Activated T-helper 17 cell treated with anti-CD3 and anti-CD28 coated beads, Interleukin-2, amount 50 U/mL, for 72 hours (primary cell): ENCODE measurements at regions not wholly inside any gene's neighbourhood (a gene's known extent, or its start where the extent isn't known, plus 50 kb on each side); places are given as distances from the start of the nearest gene placed in this dataset.

ENCODE experiments used
- ATAC-seq: fragments of 150-1000 bp; cut with Tn5 transposase; replicated peaks from 2 replicates; pipeline ENCODE4 v1.10.0; 2021; ENCODE audit warnings: mild to moderate bottlenecking, moderate library complexity
- H3K27ac Mint-ChIP-seq: one replicate; pipeline ENCODE4 v1.8.0; 2022; ENCODE audit warnings: mixed read lengths
- H3K27me3 Mint-ChIP-seq: one replicate; pipeline ENCODE4 v1.8.0; 2022; ENCODE audit warnings: mixed read lengths
- H3K36me3 Mint-ChIP-seq: one replicate; pipeline ENCODE4 v1.8.0; 2022; ENCODE audit warnings: low read depth, mild to moderate bottlenecking, mixed read lengths
- H3K4me1 Mint-ChIP-seq: one replicate; pipeline ENCODE4 v1.8.0; 2022; ENCODE audit warnings: mixed read lengths
- H3K4me3 Mint-ChIP-seq: one replicate; pipeline ENCODE4 v1.8.0; 2022; ENCODE audit warnings: mild to moderate bottlenecking, mixed read lengths
- H3K9me3 Mint-ChIP-seq: one replicate; pipeline ENCODE4 v1.8.0; 2022; ENCODE audit warnings: mixed read lengths

- H3K36me3 Mint-ChIP-seq: no peaks in the 10 kb centered on the region
- H3K27ac Mint-ChIP-seq: no peak overlapping the region
- H3K9me3 Mint-ChIP-seq: peaks cover 3% of the 10 kb centered on the region
- H3K4me3 Mint-ChIP-seq: no peak overlapping the region
- no peaks in the 10 kb centered on the region for H3K4me1 Mint-ChIP-seq
- ATAC-seq: no peak
- peaks cover 18% of the 10 kb centered on the region for H3K27me3 Mint-ChIP-seq
Measured at GRCh38 chr10:121296378-121296777, 301.9 kb downstream of the FGFR2 start.

- no peaks in the 10 kb centered on the region for H3K36me3 Mint-ChIP-seq
- peaks cover 6% of the 10 kb centered on the region for H3K9me3 Mint-ChIP-seq
- peaks cover 18% of the 10 kb centered on the region for H3K27me3 Mint-ChIP-seq
- ATAC-seq: no peak
- no peak overlapping the region for H3K4me3 Mint-ChIP-seq
- H3K27ac Mint-ChIP-seq: no peak overlapping the region
- H3K4me1 Mint-ChIP-seq: no peaks in the 10 kb centered on the region
Measured at GRCh38 chr10:121296881-121297585, 301.2 kb downstream of the FGFR2 start.

- Mint-ChIP-seq H3K36me3 (no peaks in the 10 kb centered on the region), H3K27ac (no peak overlapping the region)
Measured at GRCh38 chr10:121300723-121301122, 297.5 kb downstream of the FGFR2 start.

GRCh38 chr10:121302541-121303180 is 295.6 kb downstream of the FGFR2 start:
- no peak overlapping the region for H3K4me3 Mint-ChIP-seq
- H3K9me3 Mint-ChIP-seq: peaks cover 9% of the 10 kb centered on the region
- ATAC-seq: no peak
- H3K36me3 Mint-ChIP-seq: no peaks in the 10 kb centered on the region
- H3K27ac Mint-ChIP-seq: no peak overlapping the region
- H3K4me1 Mint-ChIP-seq: no peaks in the 10 kb centered on the region
- peaks cover 10% of the 10 kb centered on the region for H3K27me3 Mint-ChIP-seq

More at GRCh38 chr10:121300723-121301122, 297.5 kb downstream of the FGFR2 start:
- ATAC-seq: no peak
- H3K9me3 Mint-ChIP-seq: peaks cover 9% of the 10 kb centered on the region
- no peak overlapping the region for H3K4me3 Mint-ChIP-seq
- no peaks in the 10 kb centered on the region for H3K4me1 Mint-ChIP-seq
- H3K27me3 Mint-ChIP-seq: peaks cover 10% of the 10 kb centered on the region

- H3K4me3 Mint-ChIP-seq: no peak overlapping the region
- H3K27ac Mint-ChIP-seq: no peak overlapping the region
- H3K36me3 Mint-ChIP-seq: no peaks in the 10 kb centered on the region
Measured at GRCh38 chr10:121303287-121303890, 294.9 kb downstream of the FGFR2 start.

GRCh38 chr10:121305066-121305465 is 293.2 kb downstream of the FGFR2 start:
- H3K4me1 Mint-ChIP-seq: no peaks in the 10 kb centered on the region
- no peaks in the 10 kb centered on the region for H3K36me3 Mint-ChIP-seq
- H3K4me3 Mint-ChIP-seq: no peak overlapping the region
- ATAC-seq: no peak
- no peak overlapping the region for H3K27ac Mint-ChIP-seq
- peaks cover 4% of the 10 kb centered on the region for H3K27me3 Mint-ChIP-seq
- peaks cover 5% of the 10 kb centered on the region for H3K9me3 Mint-ChIP-seq

More at GRCh38 chr10:121303287-121303890, 294.9 kb downstream of the FGFR2 start:
- no peak for ATAC-seq
- H3K27me3 Mint-ChIP-seq: peaks cover 5% of the 10 kb centered on the region
- H3K4me1 Mint-ChIP-seq: no peaks in the 10 kb centered on the region
- H3K9me3 Mint-ChIP-seq: peaks cover 5% of the 10 kb centered on the region

- H3K4me1 Mint-ChIP-seq: no peaks in the 10 kb centered on the region
- no peak overlapping the region for H3K4me3 Mint-ChIP-seq
- no peaks in the 10 kb centered on the region for H3K27me3 Mint-ChIP-seq
- H3K9me3 Mint-ChIP-seq: peaks cover 5% of the 10 kb centered on the region
- no peaks in the 10 kb centered on the region for H3K36me3 Mint-ChIP-seq
- H3K27ac Mint-ChIP-seq: no peak overlapping the region
- no peak for ATAC-seq
Measured at GRCh38 chr10:121306159-121306673, 292.0 kb downstream of the FGFR2 start.

- Mint-ChIP-seq H3K36me3 (no peaks in the 10 kb centered on the region), H3K27me3 (no peaks in the 10 kb centered on the region), H3K9me3 (no peaks in the 10 kb centered on the region), H3K27ac (no peak overlapping the region), H3K4me3 (no peak overlapping the region), H3K4me1 (no peaks in the 10 kb centered on the region)
- no peak for ATAC-seq
Measured at GRCh38 chr10:121307411-121307980, 290.7 kb downstream of the FGFR2 start.

GRCh38 chr10:121308020-121308419 is 290.2 kb downstream of the FGFR2 start:
- Mint-ChIP-seq H3K4me3 (no peak overlapping the region), H3K36me3 (no peaks in the 10 kb centered on the region), H3K4me1 (no peaks in the 10 kb centered on the region), H3K27me3 (no peaks in the 10 kb centered on the region), H3K9me3 (no peaks in the 10 kb centered on the region), H3K27ac (no peak overlapping the region)
- no peak for ATAC-seq

GRCh38 chr10:121309164-121309563 is 289.1 kb downstream of the FGFR2 start:
- peaks cover 4% of the 10 kb centered on the region for H3K9me3 Mint-ChIP-seq
- H3K36me3 Mint-ChIP-seq: no peaks in the 10 kb centered on the region

GRCh38 chr10:121310151-121310711 is 288.0 kb downstream of the FGFR2 start:
- Mint-ChIP-seq H3K36me3 (no peaks in the 10 kb centered on the region), H3K27me3 (no peaks in the 10 kb centered on the region), H3K4me1 (no peaks in the 10 kb centered on the region), H3K9me3 (peaks cover 4% of the 10 kb centered on the region), H3K4me3 (no peak overlapping the region), H3K27ac (no peak overlapping the region)
- no peak for ATAC-seq

More at GRCh38 chr10:121309164-121309563, 289.1 kb downstream of the FGFR2 start:
- Mint-ChIP-seq H3K4me3 (no peak overlapping the region), H3K27me3 (no peaks in the 10 kb centered on the region), H3K27ac (no peak overlapping the region), H3K4me1 (no peaks in the 10 kb centered on the region)
- ATAC-seq: no peak

GRCh38 chr10:121311812-121312443 is 286.3 kb downstream of the FGFR2 start:
- no peak overlapping the region for H3K27ac Mint-ChIP-seq
- no peaks in the 10 kb centered on the region for H3K36me3 Mint-ChIP-seq
- H3K9me3 Mint-ChIP-seq: peaks cover 8% of the 10 kb centered on the region
- no peaks in the 10 kb centered on the region for H3K27me3 Mint-ChIP-seq
- no peak for ATAC-seq
- H3K4me3 Mint-ChIP-seq: no peak overlapping the region
- no peaks in the 10 kb centered on the region for H3K4me1 Mint-ChIP-seq

GRCh38 chr10:121312587-121312986 is 285.7 kb downstream of the FGFR2 start:
- H3K4me3 Mint-ChIP-seq: no peak overlapping the region
- H3K4me1 Mint-ChIP-seq: no peaks in the 10 kb centered on the region
- H3K9me3 Mint-ChIP-seq: peaks cover 8% of the 10 kb centered on the region
- H3K27ac Mint-ChIP-seq: no peak overlapping the region
- H3K27me3 Mint-ChIP-seq: no peaks in the 10 kb centered on the region
- H3K36me3 Mint-ChIP-seq: no peaks in the 10 kb centered on the region
- ATAC-seq: no peak
